Right atrium auricular region (tissue), 2 donors: ENCODE measurements at regions not wholly inside any gene's neighbourhood (a gene's known extent, or its start where the extent isn't known, plus 50 kb on each side); places are given as distances from the start of the nearest gene placed in this dataset.
A peak's percentile ranks its signal among the peaks of the same experiment; 100 is the strongest.

Experiments
- DNase-seq: peaks from one replicate; pipeline ENCODE4 v3.0.0-alpha.2; 2019; ENCODE audit warnings: low spot score
- H3K27ac ChIP-seq, 2 donors: fragments of 200-600 bp; sonication (generic); 1 replicate in 1 of 2; 2 replicates in 1 of 2; pipeline ENCODE4 v1.5.1; 2016 to 2019
- H3K27me3 ChIP-seq, 2 donors: fragments of 200-600 bp; sonication (generic); one replicate each; pipeline versions ENCODE4 v1.5.1 to v1.6.0; 2017 to 2019
- H3K36me3 ChIP-seq: fragments of 200-600 bp; sonication (generic); one replicate; pipeline ENCODE4 v1.5.1; 2016
- H3K4me1 ChIP-seq, 2 donors: fragments of 200-600 bp; sonication (generic); one replicate each; pipeline versions ENCODE4 v1.5.1 to v1.6.0; 2017 to 2019
- H3K4me3 ChIP-seq, 2 donors: fragments of 200-600 bp; sonication (generic); 1 replicate in 1 of 2; 2 replicates in 1 of 2; pipeline ENCODE4 v1.5.1; 2017 to 2019; ENCODE audit warnings: mild to moderate bottlenecking in 1 of 2, moderate library complexity in 1 of 2
- H3K9me3 ChIP-seq, 2 donors: fragments of 200-600 bp; sonication (generic); one replicate each; pipeline ENCODE4 v1.5.1; 2019
- CTCF ChIP-seq, 2 donors: fragments of 200-600 bp; sonication (generic); IDR thresholded peaks; one replicate each; pipeline ENCODE4 v1.5.1; 2019; ENCODE audit warnings: antibody characterized with exemption in 2 of 2

GRCh38 chr6:90435207-90435899 is 138.7 kb upstream of the BACH2 start:
- H3K9me3 ChIP-seq, result peaks cover 0 to 4% of the 10 kb centered on the region in 2 donors
- no peaks in the 10 kb centered on the region for H3K4me1 ChIP-seq
- H3K27ac ChIP-seq, result no peak overlapping the region
- H3K4me3 ChIP-seq, result no peak overlapping the region
- H3K27me3 ChIP-seq, result no peaks in the 10 kb centered on the region
- TF ChIP-seq CTCF (IDR thresholded peaks at IDR 0.05), result no peak
- DNase-seq, result no peak
- H3K36me3 ChIP-seq, result no peaks in the 10 kb centered on the region

- Histone ChIP-seq H3K9me3 (peaks cover 0 to 15% of the 10 kb centered on the region in 2 donors), H3K36me3 (no peaks in the 10 kb centered on the region), H3K27me3 (no peaks in the 10 kb centered on the region), H3K4me3 (no peak overlapping the region), H3K4me1 (no peaks in the 10 kb centered on the region), H3K27ac (no peak overlapping the region)
- TF ChIP-seq CTCF (IDR thresholded peaks at IDR 0.05), result peak in 1 of 2 donors; percentile 39
- DNase-seq, result no peak
These were observed 137.5 kb upstream of the BACH2 start for GRCh38 chr6:90434094-90434493.

DNA sequence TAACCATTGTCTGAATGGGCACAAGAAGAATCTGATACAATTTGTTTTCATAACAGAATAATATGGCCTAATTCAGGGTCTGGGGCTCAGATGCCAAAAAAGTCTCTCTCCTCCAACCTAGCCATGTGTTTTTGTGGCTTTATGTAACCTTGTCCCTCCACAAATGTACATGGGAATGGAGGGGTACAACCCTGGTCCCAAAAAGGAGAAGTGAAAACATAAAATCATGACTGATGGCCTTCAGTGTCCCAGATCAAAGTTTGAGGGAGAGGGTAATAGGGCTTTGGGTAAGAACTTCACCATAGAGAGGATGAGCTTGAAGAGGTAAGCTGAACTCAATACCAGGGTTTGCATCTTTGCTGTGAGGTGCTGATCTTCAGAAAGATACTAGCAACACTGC is 136.3 kb upstream of the BACH2 start:
- no peaks in the 10 kb centered on the region for H3K27me3 ChIP-seq
- TF ChIP-seq CTCF (IDR thresholded peaks at IDR 0.05), result no peak
- DNase-seq, result no peak
- no peaks in the 10 kb centered on the region for H3K4me1 ChIP-seq
- H3K9me3 ChIP-seq, result peaks cover 0 to 27% of the 10 kb centered on the region in 2 donors
- H3K36me3 ChIP-seq, result no peaks in the 10 kb centered on the region
- H3K27ac ChIP-seq, result no peak overlapping the region
- no peak overlapping the region for H3K4me3 ChIP-seq

DNA sequence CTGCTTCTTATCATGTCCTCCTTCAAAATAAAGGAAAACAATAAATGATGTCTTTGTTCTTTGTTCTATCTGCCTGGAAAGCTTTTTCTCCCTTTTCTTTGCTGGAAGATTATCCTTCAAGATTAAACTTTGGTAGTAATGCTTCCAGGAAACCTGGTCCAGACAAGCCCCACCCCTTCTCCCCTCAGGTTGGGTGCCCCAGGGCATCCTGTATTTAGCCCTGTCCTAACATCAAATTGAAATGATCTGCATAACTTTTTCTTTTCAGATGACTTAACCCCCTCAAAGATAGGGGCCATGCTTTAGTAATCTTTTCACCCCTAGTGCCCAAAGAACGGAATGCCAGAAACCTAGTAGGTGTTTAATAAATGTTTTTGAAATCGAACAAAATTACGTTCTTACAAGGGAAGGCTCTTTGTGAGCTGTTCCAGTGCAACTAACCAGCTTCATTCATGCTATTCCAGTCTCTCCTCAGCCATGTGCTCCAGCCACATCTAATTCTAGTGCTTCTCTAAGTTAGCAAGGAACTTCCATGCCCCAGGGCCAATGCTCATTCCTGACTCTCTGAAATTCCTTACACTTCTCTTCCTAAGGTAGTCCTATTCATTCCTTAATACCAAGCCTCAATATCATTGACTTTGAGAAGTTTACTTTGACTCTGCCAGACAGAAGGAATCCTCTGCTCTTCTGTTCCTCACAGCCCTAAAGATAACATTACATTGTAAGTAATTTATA is 135.6 kb upstream of the BACH2 start:
- no peak overlapping the region for H3K4me3 ChIP-seq
- no peaks in the 10 kb centered on the region for H3K4me1 ChIP-seq
- no peak for TF ChIP-seq CTCF (IDR thresholded peaks at IDR 0.05)
- no peak for DNase-seq
- no peaks in the 10 kb centered on the region for H3K27me3 ChIP-seq
- peaks cover 0 to 29% of the 10 kb centered on the region in 2 donors for H3K9me3 ChIP-seq
- no peak overlapping the region for H3K27ac ChIP-seq
- H3K36me3 ChIP-seq, result no peaks in the 10 kb centered on the region

DNA sequence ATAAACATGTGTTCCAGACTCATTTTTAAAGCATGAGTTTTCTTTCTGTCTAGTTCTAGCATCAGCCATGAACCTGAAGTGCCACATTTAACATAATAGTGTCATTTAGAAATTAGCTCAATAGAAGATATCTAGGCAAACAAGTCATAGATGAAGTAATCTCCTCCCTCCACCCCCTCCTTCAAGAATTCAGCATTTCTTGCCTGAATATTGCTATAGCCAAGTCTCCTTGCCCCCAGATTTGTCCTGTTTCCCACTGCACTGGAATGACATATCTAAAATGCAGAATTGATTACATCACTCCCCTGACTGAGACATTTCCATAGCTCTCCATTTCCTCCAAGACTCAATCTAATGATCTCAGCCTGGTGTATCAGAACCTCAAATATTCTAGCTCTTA is 134.9 kb upstream of the BACH2 start:
- no peak overlapping the region for H3K4me3 ChIP-seq
- H3K27ac ChIP-seq, result no peak overlapping the region
- H3K4me1 ChIP-seq, result no peaks in the 10 kb centered on the region
- H3K36me3 ChIP-seq, result no peaks in the 10 kb centered on the region
- no peak for DNase-seq
- no peak for TF ChIP-seq CTCF (IDR thresholded peaks at IDR 0.05)
- H3K9me3 ChIP-seq, result peaks cover 0 to 29% of the 10 kb centered on the region in 2 donors
- no peaks in the 10 kb centered on the region for H3K27me3 ChIP-seq
